ENCODE measurements at regions not wholly inside any gene's neighbourhood (a gene's known extent, or its start where the extent isn't known, plus 50 kb on each side); places are given as distances from the start of the nearest gene placed in this dataset.

DNA sequence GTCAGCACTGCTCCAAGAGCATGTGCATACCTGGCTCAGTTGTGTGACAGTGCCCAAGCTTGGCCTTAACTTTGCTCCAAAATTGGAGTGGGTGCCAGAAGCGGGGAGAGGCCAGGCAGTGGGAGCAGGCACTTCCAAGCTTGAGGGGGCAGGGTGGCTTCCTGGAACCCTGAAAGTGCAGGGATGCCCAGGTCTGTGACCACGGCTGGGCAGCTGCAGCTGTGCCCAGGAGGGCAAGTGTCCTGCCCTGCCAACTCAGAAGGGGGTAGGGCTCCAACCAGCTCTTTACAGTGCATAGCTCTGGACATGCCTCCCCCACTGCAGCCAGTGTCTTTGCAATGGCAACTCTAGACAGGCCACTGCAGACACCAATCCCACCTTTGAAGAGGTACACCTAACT is 478.6 kb downstream of the OTOL1 start:
- TF ChIP-seq, protein P1, sequence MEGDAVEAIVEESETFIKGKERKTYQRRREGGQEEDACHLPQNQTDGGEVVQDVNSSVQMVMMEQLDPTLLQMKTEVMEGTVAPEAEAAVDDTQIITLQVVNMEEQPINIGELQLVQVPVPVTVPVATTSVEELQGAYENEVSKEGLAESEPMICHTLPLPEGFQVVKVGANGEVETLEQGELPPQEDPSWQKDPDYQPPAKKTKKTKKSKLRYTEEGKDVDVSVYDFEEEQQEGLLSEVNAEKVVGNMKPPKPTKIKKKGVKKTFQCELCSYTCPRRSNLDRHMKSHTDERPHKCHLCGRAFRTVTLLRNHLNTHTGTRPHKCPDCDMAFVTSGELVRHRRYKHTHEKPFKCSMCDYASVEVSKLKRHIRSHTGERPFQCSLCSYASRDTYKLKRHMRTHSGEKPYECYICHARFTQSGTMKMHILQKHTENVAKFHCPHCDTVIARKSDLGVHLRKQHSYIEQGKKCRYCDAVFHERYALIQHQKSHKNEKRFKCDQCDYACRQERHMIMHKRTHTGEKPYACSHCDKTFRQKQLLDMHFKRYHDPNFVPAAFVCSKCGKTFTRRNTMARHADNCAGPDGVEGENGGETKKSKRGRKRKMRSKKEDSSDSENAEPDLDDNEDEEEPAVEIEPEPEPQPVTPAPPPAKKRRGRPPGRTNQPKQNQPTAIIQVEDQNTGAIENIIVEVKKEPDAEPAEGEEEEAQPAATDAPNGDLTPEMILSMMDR (IDR thresholded peaks at IDR 0.05; ENCODE audit: control extremely low read depth, extremely low read depth, low read depth, missing control alignments): no peak
- no peak for DNase-seq (ENCODE audit: extremely low spot score)
- ChIA-PET POLR2A (no interaction called here), CTCF (interaction anchor here (1.0 kb wide), 1 partner anchor 11 kb away, joined by 3 read pairs; no protein-coding TSS in a partner anchor)

DNA sequence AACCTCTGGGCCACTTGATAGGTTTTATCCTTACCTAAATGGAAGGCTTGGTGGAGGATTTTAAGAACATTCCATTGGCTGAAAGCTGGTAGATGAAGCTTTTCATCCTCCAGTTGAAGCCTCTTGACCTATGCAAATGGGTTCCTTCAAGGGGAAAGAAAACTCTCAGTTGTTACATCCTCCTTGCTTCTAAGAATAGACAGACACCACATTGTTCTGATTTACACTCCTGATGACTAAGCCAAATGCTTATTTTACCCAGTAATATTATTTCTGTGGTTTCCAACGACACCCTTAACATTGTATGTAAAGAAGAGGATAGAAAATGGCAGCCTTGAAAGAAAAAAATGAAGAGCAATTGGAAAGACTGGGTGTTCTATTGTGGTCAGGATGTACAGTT is 480.5 kb downstream of the OTOL1 start:
- CTCF ChIA-PET: no interaction called here
- no peak for DNase-seq (ENCODE audit: extremely low spot score)
- TF ChIP-seq, protein P1 (IDR thresholded peaks at IDR 0.05; ENCODE audit: control extremely low read depth, extremely low read depth, low read depth, missing control alignments): no peak
- POLR2A ChIA-PET: no interaction called here

DNA sequence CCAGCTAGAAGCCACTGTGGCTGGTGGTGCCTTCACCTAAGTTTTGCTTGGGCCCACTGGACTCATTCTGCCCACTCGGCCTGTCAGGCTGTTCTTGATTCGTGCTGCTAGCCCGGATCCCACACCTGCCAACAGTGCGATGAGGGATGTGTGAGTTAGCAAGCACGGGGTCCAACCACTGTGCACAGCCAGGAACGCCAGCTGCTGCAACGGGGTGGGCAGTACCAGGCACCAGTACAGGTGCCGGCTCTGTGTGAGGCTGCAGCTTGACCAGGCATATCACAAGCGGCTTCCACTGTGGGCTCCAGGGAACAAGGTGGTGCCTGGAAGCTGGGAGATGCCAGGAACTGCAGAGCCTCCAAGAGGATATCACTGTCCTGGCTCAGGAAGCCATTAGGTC is 481.2 kb downstream of the OTOL1 start:
- CTCF ChIA-PET: interaction anchor here (1.1 kb wide), 1 partner anchor 8 kb away, joined by 4 read pairs; no protein-coding TSS in a partner anchor
- DNase-seq (ENCODE audit: extremely low spot score): no peak
- POLR2A ChIA-PET: no interaction called here
- TF ChIP-seq, protein P1 (IDR thresholded peaks at IDR 0.05; ENCODE audit: control extremely low read depth, extremely low read depth, low read depth, missing control alignments): no peak

DNA sequence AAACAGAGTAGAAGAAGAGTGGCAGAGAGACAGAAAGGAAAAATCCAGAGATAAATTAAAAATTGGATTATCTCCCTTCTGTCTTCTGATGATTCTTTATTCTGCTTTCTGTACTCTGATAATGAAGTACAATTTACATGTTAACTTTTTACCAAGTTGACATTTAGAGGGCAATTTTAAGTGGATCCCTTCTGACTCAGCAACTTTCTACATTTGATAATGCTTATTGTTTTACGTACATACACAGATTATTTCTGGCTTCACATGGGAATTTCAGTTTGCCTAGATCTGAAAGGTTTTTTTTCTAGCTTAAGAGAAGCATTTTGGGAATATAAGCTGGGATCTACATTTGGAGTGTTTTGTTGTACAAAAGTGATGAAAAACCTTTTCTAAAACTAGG is 491.3 kb downstream of the OTOL1 start:
- CTCF ChIA-PET: no interaction called here
- TF ChIP-seq, protein P1 (IDR thresholded peaks at IDR 0.05; ENCODE audit: control extremely low read depth, extremely low read depth, low read depth, missing control alignments): no peak
- POLR2A ChIA-PET: no interaction called here
- no peak for DNase-seq (ENCODE audit: extremely low spot score)

DNA sequence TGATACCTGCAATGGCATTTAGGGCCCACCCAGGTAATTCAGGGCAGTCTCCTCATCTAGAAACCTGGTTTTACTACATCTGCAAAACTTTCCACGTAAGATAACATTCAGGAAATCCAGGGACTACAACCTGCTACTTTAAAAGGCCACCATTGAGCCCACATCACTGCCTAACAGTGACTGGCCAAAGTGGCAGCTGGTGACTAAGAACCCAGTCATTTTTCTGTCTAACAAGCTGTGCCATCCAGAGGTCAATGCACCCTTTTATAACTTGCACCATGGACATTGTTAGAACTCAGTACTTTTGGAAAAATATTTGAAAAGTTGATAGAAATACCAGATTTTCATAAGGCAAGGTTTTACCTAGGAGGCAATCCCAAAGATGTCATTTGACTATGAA is 492.4 kb downstream of the OTOL1 start:
- CTCF ChIA-PET: no interaction called here
- TF ChIP-seq, protein P1 (IDR thresholded peaks at IDR 0.05; ENCODE audit: control extremely low read depth, extremely low read depth, low read depth, missing control alignments): no peak
- POLR2A ChIA-PET: no interaction called here
- DNase-seq (ENCODE audit: extremely low spot score): no peak

DNA sequence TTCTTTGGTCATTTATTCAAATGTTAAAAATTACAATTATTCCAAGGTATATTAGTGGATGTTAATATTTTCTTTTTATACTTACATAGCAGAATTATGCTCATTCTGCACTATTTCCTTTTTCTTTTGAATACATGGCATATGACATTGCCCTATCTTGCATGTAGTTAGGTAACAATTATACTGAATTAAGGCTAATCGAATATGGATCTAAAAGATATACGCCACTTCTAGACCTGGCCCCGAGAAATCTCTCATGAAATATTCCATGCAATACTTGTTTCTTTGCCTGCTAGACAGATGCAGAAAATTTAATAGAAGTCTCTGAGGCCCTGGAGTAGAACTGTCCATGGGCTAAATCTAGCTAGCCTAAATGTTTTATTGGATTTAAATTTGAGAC is 493.4 kb downstream of the OTOL1 start:
- TF ChIP-seq, protein P1 (IDR thresholded peaks at IDR 0.05; ENCODE audit: control extremely low read depth, extremely low read depth, low read depth, missing control alignments): no peak
- ChIA-PET POLR2A (no interaction called here), CTCF (no interaction called here)
- no peak for DNase-seq (ENCODE audit: extremely low spot score)
